Skin epidermis (tissue), 12 donors: ENCODE measurements at regions not wholly inside any gene's neighbourhood (a gene's known extent, or its start where the extent isn't known, plus 50 kb on each side); places are given as distances from the start of the nearest gene placed in this dataset.
"Not testable (repeated sequence)": the region's sequence is repeated elsewhere in the genome, so short reads cannot be mapped to it uniquely, and the experiment has no call there.

ENCODE experiments used
- H3K27ac ChIP-seq, 21 experiments: fragments of 200-600 bp; sonication (generic) in 11 of 21; one replicate each; pipeline ENCODE4 v1.5.0; 2020; ENCODE audit warnings: mild to moderate bottlenecking in 3 of 21, inconsistent platforms in 2 of 21, moderate library complexity in 2 of 21
- H3K4me3 ChIP-seq, 7 experiments: fragments of 200-600 bp; sonication (generic) in 2 of 7; one replicate each; pipeline ENCODE4 v1.5.0; 2020; ENCODE audit warnings: inconsistent platforms in 2 of 7, mild to moderate bottlenecking in 2 of 7, moderate library complexity in 1 of 7

- H3K27ac ChIP-seq = no peak overlapping the region
- H3K4me3 ChIP-seq = no peak overlapping the region
These were observed 212.6 kb downstream of the ZNF621 start for GRCh38 chr3:40737343-40737742.

- H3K27ac ChIP-seq = no peak overlapping the region
- no peak overlapping the region for H3K4me3 ChIP-seq
These were observed 215.2 kb downstream of the ZNF621 start for GRCh38 chr3:40739971-40740370.

- no peak overlapping the region for H3K27ac ChIP-seq
- H3K4me3 ChIP-seq = no peak overlapping the region
These were observed 217.0 kb downstream of the ZNF621 start for GRCh38 chr3:40741729-40742128.

GRCh38 chr3:40745381-40746106, 220.8 kb downstream of the ZNF621 start:
- no peak overlapping the region for H3K27ac ChIP-seq
- H3K4me3 ChIP-seq = no peak overlapping the region

- Histone ChIP-seq H3K27ac (no peak overlapping the region), H3K4me3 (no peak overlapping the region)
These were observed 226.9 kb downstream of the ZNF621 start for GRCh38 chr3:40751666-40752065.

GRCh38 chr3:40752492-40752891, 227.7 kb downstream of the ZNF621 start:
- Histone ChIP-seq H3K27ac (no peak overlapping the region), H3K4me3 (no peak overlapping the region)

- Histone ChIP-seq H3K27ac (no peak overlapping the region), H3K4me3 (no peak overlapping the region)
These were observed 228.6 kb downstream of the ZNF621 start for GRCh38 chr3:40753291-40753770.

- Histone ChIP-seq H3K4me3 (no peak overlapping the region), H3K27ac (no peak overlapping the region)
These were observed 229.2 kb downstream of the ZNF621 start for GRCh38 chr3:40753951-40754350.

- Histone ChIP-seq H3K4me3 (no peak overlapping the region), H3K27ac (no peak overlapping the region)
These were observed 230.2 kb downstream of the ZNF621 start for GRCh38 chr3:40754994-40755393.

GRCh38 chr3:40756500-40756899, 231.7 kb downstream of the ZNF621 start:
- Histone ChIP-seq H3K4me3 (no peak overlapping the region), H3K27ac (no peak overlapping the region)

GRCh38 chr3:40762771-40763170, 238.0 kb downstream of the ZNF621 start:
- not testable (repeated sequence) for H3K4me3 ChIP-seq
- peak overlapping the region in 1 of 21 experiments; percentile 42 for H3K27ac ChIP-seq

- Histone ChIP-seq H3K4me3 (no peak overlapping the region), H3K27ac (no peak overlapping the region)
These were observed 239.0 kb downstream of the ZNF621 start for GRCh38 chr3:40763807-40764206.

GRCh38 chr3:40764747-40765146, 240.0 kb downstream of the ZNF621 start:
- Histone ChIP-seq H3K4me3 (no peak overlapping the region), H3K27ac (no peak overlapping the region)

- Histone ChIP-seq H3K27ac (no peak overlapping the region), H3K4me3 (no peak overlapping the region)
These were observed 241.1 kb downstream of the ZNF621 start for GRCh38 chr3:40765884-40766283.

- H3K4me3 ChIP-seq = no peak overlapping the region
- H3K27ac ChIP-seq = no peak overlapping the region
These were observed 241.6 kb downstream of the ZNF621 start for GRCh38 chr3:40766396-40766795.

GRCh38 chr3:40768046-40768445, 243.3 kb downstream of the ZNF621 start:
- Histone ChIP-seq H3K4me3 (no peak overlapping the region), H3K27ac (no peak overlapping the region)

- Histone ChIP-seq H3K27ac (no peak overlapping the region), H3K4me3 (no peak overlapping the region)
These were observed 243.8 kb downstream of the ZNF621 start for GRCh38 chr3:40768536-40768935.

- peak overlapping the region in 3 of 21 experiments; percentile 16 to 57 (median 27) for H3K27ac ChIP-seq
These were observed 245.3 kb downstream of the ZNF621 start for GRCh38 chr3:40770061-40770460.

GRCh38 chr3:40771112-40771511, 246.4 kb downstream of the ZNF621 start:
- H3K27ac ChIP-seq = peak overlapping the region in 7 of 21 experiments; percentile 7 to 67 (median 47)

More at GRCh38 chr3:40770061-40770460, 245.3 kb downstream of the ZNF621 start:
- no peak overlapping the region for H3K4me3 ChIP-seq

GRCh38 chr3:40779039-40779438, 254.3 kb downstream of the ZNF621 start:
- H3K4me3 ChIP-seq = no peak overlapping the region
- H3K27ac ChIP-seq = peak overlapping the region in 1 of 21 experiments; percentile 79

More at GRCh38 chr3:40771112-40771511, 246.4 kb downstream of the ZNF621 start:
- H3K4me3 ChIP-seq = no peak overlapping the region

GRCh38 chr3:40780291-40780924, 255.6 kb downstream of the ZNF621 start:
- peak overlapping the region in 2 of 7 experiments; percentile 9 to 19 for H3K4me3 ChIP-seq
- H3K27ac ChIP-seq = peak overlapping the region in 20 of 21 experiments; percentile 22 to 84 (median 73)
